Lung (tissue), 11 donors: ENCODE measurements at regions not wholly inside any gene's neighbourhood (a gene's known extent, or its start where the extent isn't known, plus 50 kb on each side); places are given as distances from the start of the nearest gene placed in this dataset.

Experiments used
- ATAC-seq: fragments of 200-7000 bp; cut with Tn5 transposase; one replicate; pipeline ENCODE4 v1.9.1; 2020; ENCODE audit warnings: moderate number of reproducible peaks; ENCODE audit not compliant: insufficient read depth, low FRiP score
- DNase-seq, 3 donors: peaks; one replicate each; pipeline ENCODE4 v3.0.0-alpha.2; 2013 to 2017
- H3K27ac ChIP-seq, 2 donors: one replicate each; pipeline ENCODE4 v1.5.1; 2013; ENCODE audit warnings: mild to moderate bottlenecking in 2 of 2, moderate library complexity in 2 of 2, control low read depth in 1 of 2, inconsistent platforms in 1 of 2, low read depth in 1 of 2, low read length in 1 of 2
- H3K27me3 ChIP-seq, 3 donors: one replicate each; pipeline ENCODE4 v1.5.1; 2013; ENCODE audit warnings: low read length in 2 of 3; ENCODE audit not compliant: control insufficient read depth in 3 of 3, insufficient read depth in 3 of 3
- H3K36me3 ChIP-seq, 4 donors: one replicate each; pipeline ENCODE4 v1.5.1; 2013; ENCODE audit warnings: low read length in 4 of 4, mild to moderate bottlenecking in 1 of 4, moderate library complexity in 1 of 4; ENCODE audit not compliant: control insufficient read depth in 4 of 4, insufficient read depth in 4 of 4
- H3K4me1 ChIP-seq, 5 donors: one replicate each; pipeline ENCODE4 v1.5.1; 2013; ENCODE audit warnings: low read length in 5 of 5, mild to moderate bottlenecking in 2 of 5, moderate library complexity in 1 of 5; ENCODE audit not compliant: control insufficient read depth in 5 of 5, insufficient read depth in 5 of 5
- H3K4me3 ChIP-seq: one replicate; pipeline ENCODE4 v1.5.1; 2013; ENCODE audit warnings: mild to moderate bottlenecking, control low read depth, moderate library complexity
- H3K9ac ChIP-seq, 2 donors: one replicate each; pipeline ENCODE4 v1.5.1; 2013; ENCODE audit warnings: low read length in 2 of 2, control low read depth in 1 of 2; ENCODE audit not compliant: insufficient read depth in 1 of 2
- H3K9me3 ChIP-seq, 4 donors: one replicate each; pipeline ENCODE4 v1.5.1; 2013; ENCODE audit warnings: low read length in 3 of 4, mild to moderate bottlenecking in 1 of 4, moderate library complexity in 1 of 4; ENCODE audit not compliant: control insufficient read depth in 4 of 4, insufficient read depth in 3 of 4
- CTCF ChIP-seq: IDR thresholded peaks from 2 replicates; pipeline ENCODE4 v1.5.1; 2012; ENCODE audit warnings: mild to moderate bottlenecking; ENCODE audit errors: control extremely low read depth, extremely low read depth
- WGBS, 2 donors: extraction: QIAGEN DNeasy Blood & Tissue Kit; methylation state at CpG; one replicate each; pipeline ENCODE4 v1.1.7; 2013; 5-methylcytosine and 5-hydroxymethylcytosine counted together
- donor health status: control.
- donor health status: control.
- donor health status: Bipolar disorder and iron deficiency.
- donor health status: healthy.
- donor health status: DM: yes; HTN: yes; CAD: no.

GRCh38 chr16:7804635-7805195 is 472.1 kb downstream of the RBFOX1 start:
- ATAC-seq = no peak
- Histone ChIP-seq H3K4me1 (no peaks in the 10 kb centered on the region), H3K27ac (no peak overlapping the region), H3K27me3 (no peaks in the 10 kb centered on the region), H3K36me3 (no peaks in the 10 kb centered on the region), H3K4me3 (no peak overlapping the region), H3K9ac (no peak overlapping the region), H3K9me3 (no peaks in the 10 kb centered on the region)
- no peak for DNase-seq
- 82 to 87% methylated on average over 10 of the region's 10 CpGs for WGBS, 2 donors
- no peak for TF ChIP-seq CTCF

- TF ChIP-seq CTCF = no peak
- no peak for ATAC-seq
- H3K9me3 ChIP-seq = peaks cover 0 to 2% (median 0%) of the 10 kb centered on the region in 4 donors
- no peaks in the 10 kb centered on the region for H3K27me3 ChIP-seq
- no peak overlapping the region for H3K4me3 ChIP-seq
- DNase-seq = no peak
- no peak overlapping the region for H3K9ac ChIP-seq
- WGBS, 2 donors = 81 to 89% methylated on average over 4 of the region's 4 CpGs
- H3K36me3 ChIP-seq = no peaks in the 10 kb centered on the region
- H3K27ac ChIP-seq = no peak overlapping the region
- no peaks in the 10 kb centered on the region for H3K4me1 ChIP-seq
These were observed 459.7 kb downstream of the RBFOX1 start for GRCh38 chr16:7792346-7792745.

- DNase-seq (no peak), ATAC-seq (no peak)
- H3K27ac ChIP-seq = no peak overlapping the region
- H3K9ac ChIP-seq = no peak overlapping the region
- H3K4me3 ChIP-seq = no peak overlapping the region
- H3K4me1 ChIP-seq = no peaks in the 10 kb centered on the region
- H3K27me3 ChIP-seq = no peaks in the 10 kb centered on the region
- no peaks in the 10 kb centered on the region for H3K36me3 ChIP-seq
- peaks cover 0 to 2% (median 0%) of the 10 kb centered on the region in 4 donors for H3K9me3 ChIP-seq
- no peak for TF ChIP-seq CTCF
- WGBS, 2 donors = 70 to 89% methylated on average over 10 of the region's 10 CpGs
These were observed 458.5 kb downstream of the RBFOX1 start for GRCh38 chr16:7791028-7791590.

- Histone ChIP-seq H3K4me3 (no peak overlapping the region), H3K27me3 (peaks cover 0 to 3% (median 0%) of the 10 kb centered on the region in 3 donors), H3K4me1 (no peaks in the 10 kb centered on the region), H3K36me3 (no peaks in the 10 kb centered on the region), H3K9ac (no peak overlapping the region), H3K9me3 (no peaks in the 10 kb centered on the region), H3K27ac (no peak overlapping the region)
- ATAC-seq (no peak), DNase-seq (no peak)
- no peak for TF ChIP-seq CTCF
- 71 to 83% methylated on average over 1 of the region's 1 CpG for WGBS, 2 donors
These were observed 442.4 kb downstream of the RBFOX1 start for GRCh38 chr16:7775072-7775488.
